ENCODE measurements at regions not wholly inside any gene's neighbourhood (a gene's known extent, or its start where the extent isn't known, plus 50 kb on each side); places are given as distances from the start of the nearest gene placed in this dataset.

GRCh38 chr1:101452825-101453224 is 216.0 kb downstream of the S1PR1 start:
- TF ChIP-seq POLR2A (IDR thresholded peaks at IDR 0.05; ENCODE audit: low read depth) (no peak), CTCF (IDR thresholded peaks at IDR 0.05) (no peak), POLR2AphosphoS5 (IDR thresholded peaks at IDR 0.05) (no peak)
